HCEC 1CT (cell line): ENCODE measurements at regions not wholly inside any gene's neighbourhood (a gene's known extent, or its start where the extent isn't known, plus 50 kb on each side); places are given as distances from the start of the nearest gene placed in this dataset.
"Not testable (repeated sequence)": the region's sequence is repeated elsewhere in the genome, so short reads cannot be mapped to it uniquely, and the experiment has no call there.

Source experiments
- DNase-seq: peaks from one replicate; pipeline ENCODE4 v3.0.0-alpha.2; 2017

GRCh38 chr6:3545156-3545555, 88.3 kb upstream of the SLC22A23 start:
- no peak for DNase-seq

GRCh38 chr6:3542032-3542640, 85.3 kb upstream of the SLC22A23 start:
- no peak for DNase-seq

GRCh38 chr6:3541006-3541585, 84.2 kb upstream of the SLC22A23 start:
- no peak for DNase-seq

GRCh38 chr6:3540253-3540820, 83.5 kb upstream of the SLC22A23 start:
- DNase-seq: no peak

- no peak for DNase-seq
Measured at GRCh38 chr6:3538536-3538935, 81.7 kb upstream of the SLC22A23 start.

- no peak for DNase-seq
Measured at GRCh38 chr6:3536901-3537300, 80.1 kb upstream of the SLC22A23 start.

- no peak for DNase-seq
Measured at GRCh38 chr6:3535776-3536435, 79.1 kb upstream of the SLC22A23 start.

- DNase-seq: no peak
Measured at GRCh38 chr6:3535033-3535775, 78.4 kb upstream of the SLC22A23 start.

- DNase-seq: peak; percentile 76
Measured at GRCh38 chr6:3534599-3534998, 77.7 kb upstream of the SLC22A23 start.

GRCh38 chr6:3533981-3534380, 77.1 kb upstream of the SLC22A23 start:
- DNase-seq: no peak

- no peak for DNase-seq
Measured at GRCh38 chr6:3532296-3532916, 75.6 kb upstream of the SLC22A23 start.

- DNase-seq: no peak
Measured at GRCh38 chr6:3531481-3531880, 74.6 kb upstream of the SLC22A23 start.

- DNase-seq: no peak
Measured at GRCh38 chr6:3530515-3530914, 73.7 kb upstream of the SLC22A23 start.

GRCh38 chr6:3529721-3530120, 72.9 kb upstream of the SLC22A23 start:
- no peak for DNase-seq

GRCh38 chr6:3529232-3529631, 72.4 kb upstream of the SLC22A23 start:
- no peak for DNase-seq

GRCh38 chr6:3528081-3528671, 71.3 kb upstream of the SLC22A23 start:
- not testable (repeated sequence) for DNase-seq

- DNase-seq: no peak
Measured at GRCh38 chr6:3527651-3527977, 70.8 kb upstream of the SLC22A23 start.

GRCh38 chr6:3526962-3527650, 70.3 kb upstream of the SLC22A23 start:
- DNase-seq: no peak

GRCh38 chr6:3525915-3526314, 69.1 kb upstream of the SLC22A23 start:
- no peak for DNase-seq

GRCh38 chr6:3524456-3524855, 67.6 kb upstream of the SLC22A23 start:
- DNase-seq: no peak

GRCh38 chr6:3523966-3524365, 67.1 kb upstream of the SLC22A23 start:
- no peak for DNase-seq

GRCh38 chr6:3523271-3523670, 66.4 kb upstream of the SLC22A23 start:
- DNase-seq: no peak
